SK-N-SH (cell line): ENCODE measurements at regions not wholly inside any gene's neighbourhood (a gene's known extent, or its start where the extent isn't known, plus 50 kb on each side); places are given as distances from the start of the nearest gene placed in this dataset.

Experiments used
- CTCF ChIA-PET: fragments of 300-600, 350-600 bp; formaldehyde crosslinking; extraction: SDS; loops from one replicate; lab custom pipeline; 2021; lab: Yijun Ruan, JAX
- POLR2A ChIA-PET: fragments of 350-600 bp; sonication (Branson Sonifier 250); formaldehyde crosslinking; extraction: SDS; loops from one replicate; lab custom pipeline; 2020; ENCODE audit warnings: antibody characterized with exemption, inconsistent platforms; lab: Yijun Ruan, JAX
- DNase-seq: peaks from one replicate; pipeline ENCODE4 v3.0.0; 2012
- H2AFZ ChIP-seq: fragments of 200-600 bp; sonication (generic); 2 replicates; pipeline ENCODE4 v1.8.1; 2016; ENCODE audit warnings: antibody characterized with exemption, mild to moderate bottlenecking, low read depth
- H3F3A ChIP-seq: fragments of 200-600 bp; sonication (generic); replicated peaks from 2 replicates; pipeline ENCODE3; 2016; ENCODE audit warnings: antibody characterized with exemption, mild to moderate bottlenecking; ENCODE audit not compliant: insufficient read depth
- H3K27ac ChIP-seq, 2 experiments: fragments of 200-500 bp in 1 of 2; fragments of 200-600 bp in 1 of 2; sonication (Bioruptor generic) in 1 of 2; sonication (generic), shearing (Covaris generic) in 1 of 2; 2 replicates each; pipeline versions ENCODE4 v1.5.1 to v1.6.1; 2014 to 2016; ENCODE audit warnings: low read depth in 2 of 2, inconsistent platforms in 1 of 2, low read length in 1 of 2, mild to moderate bottlenecking in 1 of 2, mixed read lengths in 1 of 2
- H3K27me3 ChIP-seq: fragments of 200-600 bp; sonication (generic), shearing (Covaris generic); 2 replicates; pipeline ENCODE4 v1.6.1; 2016; ENCODE audit warnings: mixed run types; ENCODE audit not compliant: insufficient read depth
- H3K36me3 ChIP-seq, 2 experiments: fragments of 200-500 bp in 1 of 2; fragments of 200-600 bp in 1 of 2; sonication (Bioruptor generic) in 1 of 2; sonication (generic) in 1 of 2; replicated peaks in 1 of 2; 2 replicates each; pipeline versions ENCODE3 to v1.5.1; 2014 to 2016; ENCODE audit warnings: low read length in 1 of 2, mild to moderate bottlenecking in 1 of 2; ENCODE audit not compliant: insufficient read depth in 2 of 2, control insufficient read depth in 1 of 2
- H3K4me1 ChIP-seq, 2 experiments: fragments of 200-500 bp in 1 of 2; fragments of 200-600 bp in 1 of 2; sonication (Bioruptor generic) in 1 of 2; sonication (generic), shearing (Covaris generic) in 1 of 2; 2 replicates each; pipeline versions ENCODE4 v1.5.1 to v1.6.1; 2014 to 2016; ENCODE audit warnings: low read depth in 1 of 2, low read length in 1 of 2, mixed run types in 1 of 2; ENCODE audit not compliant: insufficient read depth in 2 of 2, control insufficient read depth in 1 of 2
- H3K4me2 ChIP-seq: fragments of 200-600 bp; sonication (generic), shearing (Covaris generic); 2 replicates; pipeline ENCODE4 v1.6.1; 2017; ENCODE audit warnings: mixed run types
- H3K4me3 ChIP-seq, 2 experiments: fragments of 200-500 bp in 1 of 2; fragments of 200-600 bp in 1 of 2; sonication (Bioruptor generic) in 1 of 2; sonication (generic), shearing (Covaris generic) in 1 of 2; 2 replicates each; pipeline versions ENCODE4 v1.5.1 to v1.8.1; 2014 to 2016; ENCODE audit warnings: low read depth in 2 of 2, inconsistent platforms in 1 of 2, low read length in 1 of 2, mild to moderate bottlenecking in 1 of 2, mixed read lengths in 1 of 2, moderate library complexity in 1 of 2
- H3K79me2 ChIP-seq: fragments of 200-600 bp; sonication (generic); 2 replicates; pipeline ENCODE4 v1.8.1; 2017; ENCODE audit warnings: mild to moderate bottlenecking; ENCODE audit not compliant: insufficient read depth
- H3K9ac ChIP-seq: fragments of 200-600 bp; sonication (generic); 2 replicates; pipeline ENCODE4 v1.6.1; 2017; ENCODE audit warnings: mixed run types
- H3K9me2 ChIP-seq: fragments of 200-600 bp; sonication (generic); 2 replicates; pipeline ENCODE4 v1.6.1; 2017; ENCODE audit warnings: mixed run types
- H3K9me3 ChIP-seq: fragments of 200-600 bp; sonication (generic); 2 replicates; pipeline ENCODE4 v1.6.1; 2017; ENCODE audit warnings: mixed run types, mild to moderate bottlenecking, moderate library complexity
- H4K20me1 ChIP-seq: fragments of 200-600 bp; sonication (generic); 2 replicates; pipeline ENCODE4 v1.6.1; 2017; ENCODE audit warnings: mild to moderate bottlenecking, mixed run types; ENCODE audit not compliant: insufficient read depth
- ELF1 ChIP-seq: IDR thresholded peaks from 2 replicates; pipeline ENCODE4 v1.4.0; 2012
- EZH2phosphoT487 ChIP-seq: fragments of 200-600 bp; sonication (generic); IDR thresholded peaks from 2 replicates; pipeline ENCODE4 v1.6.1; 2017; ENCODE audit warnings: low read depth, mixed run types, mild to moderate bottlenecking, antibody characterized with exemption, moderate library complexity, borderline replicate concordance
- FOSL2 ChIP-seq: IDR thresholded peaks from 2 replicates; pipeline ENCODE4 v1.4.0; 2012; ENCODE audit warnings: low read depth, mild to moderate bottlenecking, moderate library complexity, borderline replicate concordance
- FOXJ3 ChIP-seq: sonication (generic); formaldehyde crosslinking; IDR thresholded peaks from 2 replicates; pipeline ENCODE4 v1.5.1; 2020; ENCODE audit warnings: mild to moderate bottlenecking, missing genetic modification reagents
- MEF2A ChIP-seq: IDR thresholded peaks from 2 replicates; pipeline ENCODE4 v1.4.0; 2012; ENCODE audit warnings: low read depth, borderline replicate concordance
- NFIC ChIP-seq: IDR thresholded peaks from 2 replicates; pipeline ENCODE4 v1.4.0; 2012; ENCODE audit warnings: borderline replicate concordance
- NRF1 ChIP-seq: IDR thresholded peaks from 2 replicates; pipeline ENCODE4 v1.6.1; 2012; ENCODE audit warnings: low read depth, mild to moderate bottlenecking, low read length
- RAD21 ChIP-seq: IDR thresholded peaks from 2 replicates; pipeline ENCODE4 v1.6.1; 2012; ENCODE audit warnings: mild to moderate bottlenecking, low read length
- RCOR1 ChIP-seq: fragments of 150-350 bp; IDR thresholded peaks from 2 replicates; pipeline ENCODE4 v1.6.1; 2017; ENCODE audit warnings: antibody characterized with exemption, low read length
- RFX5 ChIP-seq: IDR thresholded peaks from 2 replicates; pipeline ENCODE4 v1.6.1; 2012; ENCODE audit warnings: mild to moderate bottlenecking, improper control_type of control experiment, low read length
- RXRA ChIP-seq: IDR thresholded peaks from 2 replicates; pipeline ENCODE4 v1.4.0; 2012; ENCODE audit warnings: low read depth, mild to moderate bottlenecking, borderline replicate concordance
- SIN3A ChIP-seq: IDR thresholded peaks from 2 replicates; pipeline ENCODE4 v1.6.1; 2012; ENCODE audit warnings: low read depth, mild to moderate bottlenecking, low read length, moderate library complexity, borderline replicate concordance
- SMC3 ChIP-seq: IDR thresholded peaks from 2 replicates; pipeline ENCODE4 v1.6.1; 2012; ENCODE audit warnings: low read depth, low read length, improper control_type of control experiment
- TEAD4 ChIP-seq: IDR thresholded peaks from 2 replicates; pipeline ENCODE4 v1.4.0; 2012; ENCODE audit warnings: mild to moderate bottlenecking, borderline replicate concordance; ENCODE audit not compliant: insufficient read depth
- YY1 ChIP-seq: IDR thresholded peaks from 2 replicates; pipeline ENCODE4 v1.4.0; 2012; ENCODE audit warnings: low read depth, mild to moderate bottlenecking
- WGBS: methylation state at CpG from one replicate; pipeline ENCODE4 v1.1.6; 2017; ENCODE audit warnings: low lambda C conversion rate; 5-methylcytosine and 5-hydroxymethylcytosine counted together
- TF ChIP-seq, protein P1 (sequence below): IDR thresholded peaks from 2 replicates; pipeline ENCODE4 v1.4.0; 2012; ENCODE audit warnings: low read depth, borderline replicate concordance
- TF ChIP-seq, protein P2 (sequence below): IDR thresholded peaks from 2 replicates; pipeline ENCODE4 v1.4.0; 2012; ENCODE audit warnings: low read depth
- TF ChIP-seq, protein P3 (sequence below): IDR thresholded peaks from 2 replicates; pipeline ENCODE4; 2012
- TF ChIP-seq, protein P4 (sequence below): fragments of 200-600 bp; sonication (generic); IDR thresholded peaks from 2 replicates; pipeline ENCODE4 v1.6.1; 2017; ENCODE audit warnings: antibody characterized with exemption, mild to moderate bottlenecking, moderate library complexity

DNA sequence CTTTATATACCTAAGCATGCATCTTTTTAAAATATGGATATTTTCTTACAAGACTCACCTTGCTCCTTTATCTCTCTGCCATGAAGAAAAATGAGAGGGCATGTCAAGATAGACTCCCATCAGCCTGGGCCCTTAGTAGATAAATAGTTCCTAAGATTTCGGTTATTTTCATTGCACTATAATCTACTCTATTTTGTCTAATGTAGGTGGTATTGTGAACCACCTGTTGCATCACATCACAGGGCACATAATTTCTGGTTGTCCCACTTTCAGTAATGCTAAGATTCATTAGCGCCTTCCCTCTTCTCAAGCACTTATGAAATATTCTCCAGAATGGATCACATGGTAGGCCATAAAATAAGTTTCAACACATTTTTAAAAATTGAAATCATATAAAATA lies 202.5 kb upstream of the ADRA1B start (continued):
- TF ChIP-seq, protein P1, sequence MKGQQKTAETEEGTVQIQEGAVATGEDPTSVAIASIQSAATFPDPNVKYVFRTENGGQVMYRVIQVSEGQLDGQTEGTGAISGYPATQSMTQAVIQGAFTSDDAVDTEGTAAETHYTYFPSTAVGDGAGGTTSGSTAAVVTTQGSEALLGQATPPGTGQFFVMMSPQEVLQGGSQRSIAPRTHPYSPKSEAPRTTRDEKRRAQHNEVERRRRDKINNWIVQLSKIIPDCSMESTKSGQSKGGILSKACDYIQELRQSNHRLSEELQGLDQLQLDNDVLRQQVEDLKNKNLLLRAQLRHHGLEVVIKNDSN = no peak
- no peak for TF ChIP-seq SMC3
- no peak for TF ChIP-seq RXRA
- no peak for TF ChIP-seq TEAD4
- no peak for TF ChIP-seq NRF1
- no peak for TF ChIP-seq SIN3A
- TF ChIP-seq, protein P2, sequence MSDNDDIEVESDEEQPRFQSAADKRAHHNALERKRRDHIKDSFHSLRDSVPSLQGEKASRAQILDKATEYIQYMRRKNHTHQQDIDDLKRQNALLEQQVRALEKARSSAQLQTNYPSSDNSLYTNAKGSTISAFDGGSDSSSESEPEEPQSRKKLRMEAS = no peak
- no peak for TF ChIP-seq RCOR1
- TF ChIP-seq FOXJ3 (CRISPR knock-in tag) = no peak
- TF ChIP-seq MEF2A = no peak
- no peak for TF ChIP-seq NFIC

DNA sequence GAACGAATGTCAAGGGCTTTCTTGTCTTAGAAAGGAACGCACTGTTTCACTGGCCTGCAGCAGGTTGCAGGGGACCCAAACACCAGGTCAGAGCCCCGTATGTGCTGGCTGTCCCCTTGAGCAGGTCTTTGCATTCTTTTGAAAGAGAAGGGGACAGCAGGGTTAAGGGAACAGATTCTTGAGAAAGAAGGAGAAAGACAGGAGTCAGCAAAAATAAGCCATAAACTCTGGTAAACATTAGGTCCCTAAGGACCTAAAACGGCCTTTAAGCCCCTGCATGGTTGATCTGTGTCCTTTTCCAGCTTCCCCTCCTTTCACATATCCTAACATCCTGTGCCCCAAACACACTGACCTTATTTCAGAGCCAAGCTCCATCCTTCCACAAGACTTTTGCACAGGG lies 190.8 kb upstream of the ADRA1B start:
- Histone ChIP-seq H3K4me1 (no peaks in the 10 kb centered on the region), H3K9me2 (no peaks in the 10 kb centered on the region), H4K20me1 (no peaks in the 10 kb centered on the region), H3K27me3 (no peaks in the 10 kb centered on the region), H3K79me2 (no peaks in the 10 kb centered on the region), H3K9ac (no peak overlapping the region), H3K36me3 (no peaks in the 10 kb centered on the region), H3K9me3 (no peaks in the 10 kb centered on the region), H3F3A (no peaks in the 10 kb centered on the region), H3K4me3 (no peak overlapping the region)
- no peak for DNase-seq
- 75% methylated on average over 4 of the region's 4 CpGs for WGBS
- POLR2A ChIA-PET = no interaction called here
- CTCF ChIA-PET = no interaction called here
- TF ChIP-seq RFX5 = no peak
- TF ChIP-seq, all 33 proteins: peak for 0
- Histone ChIP-seq H3K27ac (no peak overlapping the region), H2AFZ (no peak overlapping the region), H3K4me2 (no peak overlapping the region)

DNA sequence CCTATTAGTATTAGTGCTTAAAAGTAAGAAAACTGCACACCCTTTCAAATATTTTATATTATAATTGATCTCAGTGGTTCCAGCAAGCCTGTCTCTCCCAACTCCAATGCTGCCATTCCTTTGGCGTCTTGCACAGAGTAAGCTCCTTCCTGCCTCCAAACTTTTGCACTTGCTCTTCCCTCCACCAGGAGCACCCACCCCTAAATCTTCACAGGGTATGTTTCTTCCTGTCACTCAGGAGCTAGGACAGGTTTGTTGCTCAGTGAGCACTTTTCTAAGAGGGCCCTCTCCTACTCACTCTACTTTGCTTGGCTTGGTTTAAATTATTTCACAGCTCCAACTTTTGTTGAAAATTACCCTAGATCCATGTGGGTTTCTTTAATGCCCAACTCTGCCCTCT lies 189.1 kb upstream of the ADRA1B start:
- H2AFZ ChIP-seq = no peak overlapping the region
- H3K9ac ChIP-seq = no peak overlapping the region
- ChIA-PET CTCF (no interaction called here), POLR2A (no interaction called here)
- no peak overlapping the region for H3K4me3 ChIP-seq
- H3F3A ChIP-seq = no peaks in the 10 kb centered on the region
- no peaks in the 10 kb centered on the region for H3K27me3 ChIP-seq
- no peak for TF ChIP-seq YY1
- no peak for TF ChIP-seq EZH2phosphoT487
- no peak for TF ChIP-seq ELF1
- no peak for TF ChIP-seq FOSL2
- TF ChIP-seq RXRA = no peak
- TF ChIP-seq RFX5 = no peak
- TF ChIP-seq, protein P3, sequence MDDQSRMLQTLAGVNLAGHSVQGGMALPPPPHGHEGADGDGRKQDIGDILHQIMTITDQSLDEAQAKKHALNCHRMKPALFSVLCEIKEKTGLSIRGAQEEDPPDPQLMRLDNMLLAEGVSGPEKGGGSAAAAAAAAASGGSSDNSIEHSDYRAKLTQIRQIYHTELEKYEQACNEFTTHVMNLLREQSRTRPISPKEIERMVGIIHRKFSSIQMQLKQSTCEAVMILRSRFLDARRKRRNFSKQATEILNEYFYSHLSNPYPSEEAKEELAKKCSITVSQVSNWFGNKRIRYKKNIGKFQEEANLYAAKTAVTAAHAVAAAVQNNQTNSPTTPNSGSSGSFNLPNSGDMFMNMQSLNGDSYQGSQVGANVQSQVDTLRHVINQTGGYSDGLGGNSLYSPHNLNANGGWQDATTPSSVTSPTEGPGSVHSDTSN = no peak
- TF ChIP-seq RAD21 = no peak
- TF ChIP-seq FOXJ3 (CRISPR knock-in tag) = no peak
- TF ChIP-seq, protein P4, sequence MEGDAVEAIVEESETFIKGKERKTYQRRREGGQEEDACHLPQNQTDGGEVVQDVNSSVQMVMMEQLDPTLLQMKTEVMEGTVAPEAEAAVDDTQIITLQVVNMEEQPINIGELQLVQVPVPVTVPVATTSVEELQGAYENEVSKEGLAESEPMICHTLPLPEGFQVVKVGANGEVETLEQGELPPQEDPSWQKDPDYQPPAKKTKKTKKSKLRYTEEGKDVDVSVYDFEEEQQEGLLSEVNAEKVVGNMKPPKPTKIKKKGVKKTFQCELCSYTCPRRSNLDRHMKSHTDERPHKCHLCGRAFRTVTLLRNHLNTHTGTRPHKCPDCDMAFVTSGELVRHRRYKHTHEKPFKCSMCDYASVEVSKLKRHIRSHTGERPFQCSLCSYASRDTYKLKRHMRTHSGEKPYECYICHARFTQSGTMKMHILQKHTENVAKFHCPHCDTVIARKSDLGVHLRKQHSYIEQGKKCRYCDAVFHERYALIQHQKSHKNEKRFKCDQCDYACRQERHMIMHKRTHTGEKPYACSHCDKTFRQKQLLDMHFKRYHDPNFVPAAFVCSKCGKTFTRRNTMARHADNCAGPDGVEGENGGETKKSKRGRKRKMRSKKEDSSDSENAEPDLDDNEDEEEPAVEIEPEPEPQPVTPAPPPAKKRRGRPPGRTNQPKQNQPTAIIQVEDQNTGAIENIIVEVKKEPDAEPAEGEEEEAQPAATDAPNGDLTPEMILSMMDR = no peak
- H3K79me2 ChIP-seq = no peaks in the 10 kb centered on the region
- H3K36me3 ChIP-seq = no peaks in the 10 kb centered on the region
- H3K9me2 ChIP-seq = no peaks in the 10 kb centered on the region
- no peak overlapping the region for H3K27ac ChIP-seq
- H4K20me1 ChIP-seq = no peaks in the 10 kb centered on the region
- DNase-seq = no peak
- no peaks in the 10 kb centered on the region for H3K9me3 ChIP-seq
- 86% methylated on average over 1 of the region's 1 CpG for WGBS
- no peak overlapping the region for H3K4me2 ChIP-seq
- no peaks in the 10 kb centered on the region for H3K4me1 ChIP-seq
